Ovary (tissue), 3 donors: ENCODE measurements at regions not wholly inside any gene's neighbourhood (a gene's known extent, or its start where the extent isn't known, plus 50 kb on each side); places are given as distances from the start of the nearest gene placed in this dataset.

Source experiments
- POLR2A ChIP-seq: fragments of 450-650 bp; IDR thresholded peaks from one replicate; pipeline ENCODE4 v1.6.1; 2017; ENCODE audit warnings: antibody characterized with exemption, mild to moderate bottlenecking, moderate library complexity
- TF ChIP-seq, protein P1 (sequence below), 3 donors: fragments of 450-650 bp in 2 of 3; fragments of 200-600 bp in 1 of 3; IDR thresholded peaks; one replicate each; pipeline versions ENCODE4 v1.5.1 to v1.8.0; 2016 to 2022; ENCODE audit warnings: antibody characterized with exemption in 3 of 3, mild to moderate bottlenecking in 1 of 3
- donor health status: DM: no; HTN: no; CAD: no.

DNA sequence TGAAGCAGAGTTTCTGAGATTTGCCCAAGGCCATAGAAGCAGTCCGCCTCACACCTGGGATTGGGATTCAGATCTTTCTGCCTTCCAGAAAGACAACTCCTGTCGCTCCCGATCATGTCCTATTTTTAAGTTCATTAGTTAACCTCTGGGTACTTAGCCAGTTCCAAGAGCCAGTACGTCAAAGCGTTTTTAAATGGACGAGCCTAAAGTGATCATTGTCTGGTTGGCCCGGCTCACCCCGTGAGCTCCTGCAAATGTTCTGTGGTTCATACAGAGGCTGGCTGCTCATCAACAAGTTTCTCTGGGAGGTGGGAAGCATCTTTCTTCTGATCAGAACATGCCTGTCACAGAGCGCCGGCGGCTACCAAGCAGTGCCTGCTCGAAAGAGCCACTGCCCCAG is 554.5 kb upstream of the WWC1 start:
- TF ChIP-seq, protein P1, sequence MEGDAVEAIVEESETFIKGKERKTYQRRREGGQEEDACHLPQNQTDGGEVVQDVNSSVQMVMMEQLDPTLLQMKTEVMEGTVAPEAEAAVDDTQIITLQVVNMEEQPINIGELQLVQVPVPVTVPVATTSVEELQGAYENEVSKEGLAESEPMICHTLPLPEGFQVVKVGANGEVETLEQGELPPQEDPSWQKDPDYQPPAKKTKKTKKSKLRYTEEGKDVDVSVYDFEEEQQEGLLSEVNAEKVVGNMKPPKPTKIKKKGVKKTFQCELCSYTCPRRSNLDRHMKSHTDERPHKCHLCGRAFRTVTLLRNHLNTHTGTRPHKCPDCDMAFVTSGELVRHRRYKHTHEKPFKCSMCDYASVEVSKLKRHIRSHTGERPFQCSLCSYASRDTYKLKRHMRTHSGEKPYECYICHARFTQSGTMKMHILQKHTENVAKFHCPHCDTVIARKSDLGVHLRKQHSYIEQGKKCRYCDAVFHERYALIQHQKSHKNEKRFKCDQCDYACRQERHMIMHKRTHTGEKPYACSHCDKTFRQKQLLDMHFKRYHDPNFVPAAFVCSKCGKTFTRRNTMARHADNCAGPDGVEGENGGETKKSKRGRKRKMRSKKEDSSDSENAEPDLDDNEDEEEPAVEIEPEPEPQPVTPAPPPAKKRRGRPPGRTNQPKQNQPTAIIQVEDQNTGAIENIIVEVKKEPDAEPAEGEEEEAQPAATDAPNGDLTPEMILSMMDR (IDR thresholded peaks at IDR 0.05): no peak
- TF ChIP-seq POLR2A: no peak
